Duodenal mucosa (tissue), 2 donors: ENCODE measurements at regions not wholly inside any gene's neighbourhood (a gene's known extent, or its start where the extent isn't known, plus 50 kb on each side); places are given as distances from the start of the nearest gene placed in this dataset.

ENCODE experiments used
- H3K27ac ChIP-seq: one replicate; pipeline ENCODE4 v1.7.0; 2013; ENCODE audit warnings: low read depth, low read length
- H3K27me3 ChIP-seq, 2 donors: one replicate each; pipeline ENCODE4 v1.7.0; 2013; ENCODE audit warnings: low read length in 2 of 2, control low read depth in 1 of 2; ENCODE audit not compliant: insufficient read depth in 2 of 2, control insufficient read depth in 1 of 2
- H3K36me3 ChIP-seq, 2 donors: one replicate each; pipeline ENCODE4 v1.7.0; 2013; ENCODE audit warnings: low read length in 2 of 2, control low read depth in 1 of 2; ENCODE audit not compliant: insufficient read depth in 2 of 2, control insufficient read depth in 1 of 2
- H3K4me1 ChIP-seq, 2 donors: one replicate each; pipeline ENCODE4 v1.7.0; 2013; ENCODE audit warnings: low read length in 2 of 2, control low read depth in 1 of 2; ENCODE audit not compliant: insufficient read depth in 2 of 2, control insufficient read depth in 1 of 2
- H3K4me3 ChIP-seq, 2 donors: one replicate each; pipeline ENCODE4 v1.7.0; 2013; ENCODE audit warnings: low read length in 2 of 2, low read depth in 1 of 2
- H3K9ac ChIP-seq, 2 donors: one replicate each; pipeline ENCODE4 v1.7.0; 2013; ENCODE audit warnings: low read length in 2 of 2, low read depth in 1 of 2
- H3K9me3 ChIP-seq, 2 donors: one replicate each; pipeline ENCODE4 v1.7.0; 2013; ENCODE audit warnings: low read length in 2 of 2, control low read depth in 1 of 2; ENCODE audit not compliant: control insufficient read depth in 1 of 2

DNA sequence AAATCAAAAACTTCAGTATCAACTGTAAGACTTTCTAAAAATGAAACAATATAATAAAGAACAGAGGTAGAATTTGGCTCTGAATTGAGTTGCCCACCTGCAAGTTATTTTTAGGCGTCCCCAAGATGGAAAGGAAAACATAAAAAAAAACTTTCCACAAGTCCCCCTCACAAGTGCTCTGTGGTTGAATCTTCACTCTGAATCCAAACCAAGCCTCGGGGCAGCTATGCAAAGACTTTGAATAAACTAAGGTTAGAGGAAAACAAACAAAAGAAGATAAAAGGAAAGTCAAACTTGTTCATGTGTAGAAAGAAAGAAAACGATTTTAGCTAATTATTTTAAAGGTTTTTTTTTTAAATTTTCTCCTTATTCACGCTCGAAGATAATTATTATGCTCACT is 372.4 kb upstream of the SLIT2 start:
- Histone ChIP-seq H3K9me3 (no peaks in the 10 kb centered on the region), H3K4me3 (no peak overlapping the region), H3K27me3 (no peaks in the 10 kb centered on the region), H3K36me3 (no peaks in the 10 kb centered on the region), H3K27ac (no peak overlapping the region), H3K9ac (no peak overlapping the region), H3K4me1 (no peaks in the 10 kb centered on the region)

DNA sequence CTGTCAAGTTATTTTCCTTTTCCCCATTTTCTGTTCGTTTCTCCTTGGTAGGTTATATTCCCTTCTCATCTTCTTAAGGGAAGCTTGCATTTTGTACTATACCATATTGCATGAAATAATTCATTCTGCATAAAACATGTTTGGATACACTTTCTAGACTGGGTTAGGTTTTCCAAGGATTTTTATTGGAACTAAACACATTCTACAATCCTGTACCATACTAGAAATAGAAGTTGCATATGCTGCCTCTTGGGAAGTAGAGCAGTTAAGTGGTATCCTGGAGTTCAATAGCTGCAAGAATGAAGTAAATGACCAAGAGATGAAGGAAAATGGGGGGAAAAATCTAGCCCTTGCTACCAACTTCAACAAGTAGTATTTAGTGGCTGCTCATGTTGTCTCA is 393.7 kb upstream of the SLIT2 start:
- no peak overlapping the region for H3K4me3 ChIP-seq
- no peak overlapping the region for H3K27ac ChIP-seq
- H3K4me1 ChIP-seq, result no peaks in the 10 kb centered on the region
- H3K27me3 ChIP-seq, result no peaks in the 10 kb centered on the region
- no peaks in the 10 kb centered on the region for H3K36me3 ChIP-seq
- H3K9me3 ChIP-seq, result peaks cover 0 to 5% of the 10 kb centered on the region in 2 donors
- no peak overlapping the region for H3K9ac ChIP-seq

- Histone ChIP-seq H3K9me3 (peaks cover 0 to 5% of the 10 kb centered on the region in 2 donors), H3K4me1 (no peaks in the 10 kb centered on the region), H3K36me3 (no peaks in the 10 kb centered on the region), H3K27ac (no peak overlapping the region), H3K9ac (no peak overlapping the region), H3K4me3 (no peak overlapping the region), H3K27me3 (no peaks in the 10 kb centered on the region)
Observed at GRCh38 chr4:19857380-19857779, 394.3 kb upstream of the SLIT2 start.

GRCh38 chr4:19850909-19851308 is 400.8 kb upstream of the SLIT2 start:
- Histone ChIP-seq H3K27ac (no peak overlapping the region), H3K9ac (no peak overlapping the region), H3K27me3 (no peaks in the 10 kb centered on the region), H3K4me1 (no peaks in the 10 kb centered on the region), H3K9me3 (peaks cover 0 to 3% of the 10 kb centered on the region in 2 donors), H3K36me3 (no peaks in the 10 kb centered on the region), H3K4me3 (no peak overlapping the region)

GRCh38 chr4:19844446-19844845 is 407.3 kb upstream of the SLIT2 start:
- Histone ChIP-seq H3K27ac (no peak overlapping the region), H3K4me3 (no peak overlapping the region), H3K4me1 (no peaks in the 10 kb centered on the region), H3K36me3 (no peaks in the 10 kb centered on the region), H3K9ac (no peak overlapping the region), H3K27me3 (no peaks in the 10 kb centered on the region), H3K9me3 (peaks cover 0 to 3% of the 10 kb centered on the region in 2 donors)

- Histone ChIP-seq H3K27me3 (no peaks in the 10 kb centered on the region), H3K9ac (no peak overlapping the region), H3K9me3 (peaks cover 0 to 4% of the 10 kb centered on the region in 2 donors), H3K36me3 (no peaks in the 10 kb centered on the region), H3K4me3 (no peak overlapping the region), H3K27ac (no peak overlapping the region), H3K4me1 (no peaks in the 10 kb centered on the region)
Observed at GRCh38 chr4:19842471-19842870, 409.2 kb upstream of the SLIT2 start.

DNA sequence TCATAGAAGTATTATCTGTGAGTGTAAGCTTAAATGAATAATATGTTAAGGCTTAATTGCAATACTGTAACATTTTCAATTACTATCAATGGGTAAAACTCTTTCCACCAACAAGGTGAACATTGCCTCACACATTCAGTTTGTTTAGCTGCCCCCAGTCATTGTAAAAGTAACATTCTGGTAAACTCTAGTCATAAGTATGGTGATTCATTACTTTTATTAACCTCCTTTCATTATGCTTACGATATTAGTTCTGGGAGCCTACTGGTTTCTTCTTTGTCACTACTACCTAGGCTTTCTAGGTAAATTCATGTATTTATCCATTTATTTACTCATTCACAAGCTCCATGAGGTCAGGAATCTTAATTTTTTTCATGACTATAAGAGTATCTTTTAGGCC is 412.8 kb upstream of the SLIT2 start:
- no peak overlapping the region for H3K9ac ChIP-seq
- no peaks in the 10 kb centered on the region for H3K36me3 ChIP-seq
- H3K27me3 ChIP-seq, result no peaks in the 10 kb centered on the region
- H3K4me1 ChIP-seq, result no peaks in the 10 kb centered on the region
- H3K9me3 ChIP-seq, result peaks cover 0 to 4% of the 10 kb centered on the region in 2 donors
- H3K4me3 ChIP-seq, result no peak overlapping the region
- H3K27ac ChIP-seq, result no peak overlapping the region

- Histone ChIP-seq H3K27me3 (no peaks in the 10 kb centered on the region), H3K27ac (no peak overlapping the region), H3K36me3 (no peaks in the 10 kb centered on the region), H3K4me3 (no peak overlapping the region), H3K4me1 (no peaks in the 10 kb centered on the region), H3K9me3 (peaks cover 0 to 4% of the 10 kb centered on the region in 2 donors), H3K9ac (no peak overlapping the region)
Observed at GRCh38 chr4:19835429-19835828, 416.3 kb upstream of the SLIT2 start.

GRCh38 chr4:19832411-19832810 is 419.3 kb upstream of the SLIT2 start:
- H3K27me3 ChIP-seq, result no peaks in the 10 kb centered on the region
- no peaks in the 10 kb centered on the region for H3K9me3 ChIP-seq
- no peaks in the 10 kb centered on the region for H3K36me3 ChIP-seq
- H3K27ac ChIP-seq, result no peak overlapping the region
- H3K9ac ChIP-seq, result no peak overlapping the region
- no peaks in the 10 kb centered on the region for H3K4me1 ChIP-seq
- no peak overlapping the region for H3K4me3 ChIP-seq

DNA sequence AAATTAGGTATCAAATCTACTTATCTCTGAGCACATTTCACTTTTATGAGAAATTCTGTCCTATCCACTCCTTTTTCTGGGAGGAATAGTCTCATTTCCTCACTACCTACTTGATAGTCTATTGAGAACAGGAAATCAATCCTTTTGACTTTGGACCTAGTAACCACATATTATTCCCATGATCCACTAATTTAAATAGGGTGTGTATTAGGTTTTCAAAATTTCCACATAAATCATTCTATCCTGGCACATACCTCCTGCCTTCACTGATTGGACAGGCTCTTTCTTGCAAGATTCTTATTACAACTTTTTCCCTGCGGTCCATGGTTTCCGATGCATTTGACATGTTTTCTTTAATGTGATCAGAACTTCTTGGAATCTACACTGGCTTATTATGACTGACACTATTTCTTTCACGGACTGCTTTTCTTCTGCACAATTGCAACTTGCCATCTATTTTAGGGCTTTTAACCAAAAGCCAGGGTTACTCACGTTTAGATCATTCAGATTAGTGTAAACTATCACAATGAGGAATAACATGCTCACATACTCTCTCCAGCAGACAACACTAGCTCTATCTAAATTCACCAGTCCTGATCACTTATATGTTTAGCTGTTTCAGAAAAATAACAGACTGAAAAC is 419.9 kb upstream of the SLIT2 start:
- Histone ChIP-seq H3K9ac (no peak overlapping the region), H3K27me3 (no peaks in the 10 kb centered on the region), H3K4me1 (no peaks in the 10 kb centered on the region), H3K36me3 (no peaks in the 10 kb centered on the region), H3K9me3 (no peaks in the 10 kb centered on the region), H3K27ac (no peak overlapping the region), H3K4me3 (no peak overlapping the region)

DNA sequence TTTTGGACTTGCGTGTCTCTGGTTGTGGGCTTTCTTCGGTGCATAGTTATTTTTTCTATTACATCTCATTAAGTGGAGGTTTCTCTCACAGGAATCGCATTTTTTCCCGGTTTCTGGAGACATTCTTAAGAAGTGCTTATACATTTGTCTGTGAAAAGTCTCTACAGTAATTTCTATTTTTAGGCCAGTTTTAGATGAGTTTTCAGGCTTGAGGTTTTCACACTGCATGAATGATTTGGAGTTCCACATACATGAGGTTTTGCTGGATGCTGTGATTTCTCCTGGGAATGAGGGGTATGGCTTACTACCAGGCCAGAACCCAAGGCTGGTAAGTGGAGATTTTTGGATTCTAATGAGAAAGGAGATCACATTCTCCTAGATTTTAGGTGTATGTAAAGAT is 422.6 kb upstream of the SLIT2 start:
- no peaks in the 10 kb centered on the region for H3K4me1 ChIP-seq
- no peak overlapping the region for H3K4me3 ChIP-seq
- no peaks in the 10 kb centered on the region for H3K9me3 ChIP-seq
- H3K27ac ChIP-seq, result no peak overlapping the region
- no peaks in the 10 kb centered on the region for H3K36me3 ChIP-seq
- H3K9ac ChIP-seq, result no peak overlapping the region
- H3K27me3 ChIP-seq, result no peaks in the 10 kb centered on the region
